Neural cell (in vitro differentiated cells): ENCODE measurements at regions not wholly inside any gene's neighbourhood (a gene's known extent, or its start where the extent isn't known, plus 50 kb on each side); places are given as distances from the start of the nearest gene placed in this dataset.

Experiments used
- EP300 ChIP-seq: fragments of 450-650 bp; conservative IDR thresholded peaks from 2 replicates; pipeline ENCODE4 v1.6.1; 2014; ENCODE audit warnings: antibody characterized with exemption, mild to moderate bottlenecking, moderate library complexity; ENCODE audit not compliant: poor library complexity, severe bottlenecking
- EZH2 ChIP-seq: fragments of 200-600, 300-800 bp; shearing (Covaris generic), sonication (generic); IDR thresholded peaks from 2 replicates; pipeline ENCODE4 v1.6.1; 2014; ENCODE audit warnings: antibody characterized with exemption, low read length, borderline replicate concordance, mild to moderate bottlenecking; ENCODE audit not compliant: insufficient read depth, poor library complexity, severe bottlenecking
- MXI1 ChIP-seq: fragments of 450-650 bp; conservative IDR thresholded peaks from 2 replicates; pipeline ENCODE4 v1.6.1; 2014; ENCODE audit warnings: antibody characterized with exemption, mild to moderate bottlenecking; ENCODE audit not compliant: poor library complexity, severe bottlenecking
- POLR2AphosphoS5 ChIP-seq: IDR thresholded peaks from 2 replicates; pipeline ENCODE4 v1.6.1; 2012
- RAD21 ChIP-seq: fragments of 450-650 bp; conservative IDR thresholded peaks from 2 replicates; pipeline ENCODE4 v1.6.1; 2014; ENCODE audit warnings: antibody characterized with exemption, mild to moderate bottlenecking, moderate library complexity
- SMC3 ChIP-seq: fragments of 450-650 bp; conservative IDR thresholded peaks from 2 replicates; pipeline ENCODE4 v1.6.1; 2014; ENCODE audit warnings: antibody characterized with exemption, mild to moderate bottlenecking, moderate library complexity; ENCODE audit not compliant: poor library complexity
- TF ChIP-seq, protein P1 (sequence below): fragments of 450-650 bp; IDR thresholded peaks from 2 replicates; pipeline ENCODE4 v1.5.1; 2014; ENCODE audit warnings: antibody characterized with exemption, mild to moderate bottlenecking, moderate library complexity; ENCODE audit not compliant: poor library complexity, severe bottlenecking
- TF ChIP-seq, protein P2 (sequence below): IDR thresholded peaks from 2 replicates; pipeline ENCODE4 v1.6.1; 2012; ENCODE audit warnings: borderline replicate concordance

- TF ChIP-seq, protein P1, sequence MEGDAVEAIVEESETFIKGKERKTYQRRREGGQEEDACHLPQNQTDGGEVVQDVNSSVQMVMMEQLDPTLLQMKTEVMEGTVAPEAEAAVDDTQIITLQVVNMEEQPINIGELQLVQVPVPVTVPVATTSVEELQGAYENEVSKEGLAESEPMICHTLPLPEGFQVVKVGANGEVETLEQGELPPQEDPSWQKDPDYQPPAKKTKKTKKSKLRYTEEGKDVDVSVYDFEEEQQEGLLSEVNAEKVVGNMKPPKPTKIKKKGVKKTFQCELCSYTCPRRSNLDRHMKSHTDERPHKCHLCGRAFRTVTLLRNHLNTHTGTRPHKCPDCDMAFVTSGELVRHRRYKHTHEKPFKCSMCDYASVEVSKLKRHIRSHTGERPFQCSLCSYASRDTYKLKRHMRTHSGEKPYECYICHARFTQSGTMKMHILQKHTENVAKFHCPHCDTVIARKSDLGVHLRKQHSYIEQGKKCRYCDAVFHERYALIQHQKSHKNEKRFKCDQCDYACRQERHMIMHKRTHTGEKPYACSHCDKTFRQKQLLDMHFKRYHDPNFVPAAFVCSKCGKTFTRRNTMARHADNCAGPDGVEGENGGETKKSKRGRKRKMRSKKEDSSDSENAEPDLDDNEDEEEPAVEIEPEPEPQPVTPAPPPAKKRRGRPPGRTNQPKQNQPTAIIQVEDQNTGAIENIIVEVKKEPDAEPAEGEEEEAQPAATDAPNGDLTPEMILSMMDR, result no peak
- TF ChIP-seq EZH2 (no peak), EP300 (no peak), POLR2AphosphoS5 (no peak), RAD21 (no peak), SMC3 (no peak), MXI1 (no peak)
- TF ChIP-seq, protein P2, sequence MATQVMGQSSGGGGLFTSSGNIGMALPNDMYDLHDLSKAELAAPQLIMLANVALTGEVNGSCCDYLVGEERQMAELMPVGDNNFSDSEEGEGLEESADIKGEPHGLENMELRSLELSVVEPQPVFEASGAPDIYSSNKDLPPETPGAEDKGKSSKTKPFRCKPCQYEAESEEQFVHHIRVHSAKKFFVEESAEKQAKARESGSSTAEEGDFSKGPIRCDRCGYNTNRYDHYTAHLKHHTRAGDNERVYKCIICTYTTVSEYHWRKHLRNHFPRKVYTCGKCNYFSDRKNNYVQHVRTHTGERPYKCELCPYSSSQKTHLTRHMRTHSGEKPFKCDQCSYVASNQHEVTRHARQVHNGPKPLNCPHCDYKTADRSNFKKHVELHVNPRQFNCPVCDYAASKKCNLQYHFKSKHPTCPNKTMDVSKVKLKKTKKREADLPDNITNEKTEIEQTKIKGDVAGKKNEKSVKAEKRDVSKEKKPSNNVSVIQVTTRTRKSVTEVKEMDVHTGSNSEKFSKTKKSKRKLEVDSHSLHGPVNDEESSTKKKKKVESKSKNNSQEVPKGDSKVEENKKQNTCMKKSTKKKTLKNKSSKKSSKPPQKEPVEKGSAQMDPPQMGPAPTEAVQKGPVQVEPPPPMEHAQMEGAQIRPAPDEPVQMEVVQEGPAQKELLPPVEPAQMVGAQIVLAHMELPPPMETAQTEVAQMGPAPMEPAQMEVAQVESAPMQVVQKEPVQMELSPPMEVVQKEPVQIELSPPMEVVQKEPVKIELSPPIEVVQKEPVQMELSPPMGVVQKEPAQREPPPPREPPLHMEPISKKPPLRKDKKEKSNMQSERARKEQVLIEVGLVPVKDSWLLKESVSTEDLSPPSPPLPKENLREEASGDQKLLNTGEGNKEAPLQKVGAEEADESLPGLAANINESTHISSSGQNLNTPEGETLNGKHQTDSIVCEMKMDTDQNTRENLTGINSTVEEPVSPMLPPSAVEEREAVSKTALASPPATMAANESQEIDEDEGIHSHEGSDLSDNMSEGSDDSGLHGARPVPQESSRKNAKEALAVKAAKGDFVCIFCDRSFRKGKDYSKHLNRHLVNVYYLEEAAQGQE, result no peak
These were observed 458.3 kb upstream of the BRINP1 start for GRCh38 chr9:119827526-119827925.
